Prostate gland (tissue), 2 donors: ENCODE measurements at regions not wholly inside any gene's neighbourhood (a gene's known extent, or its start where the extent isn't known, plus 50 kb on each side); places are given as distances from the start of the nearest gene placed in this dataset.

Source experiments
- POLR2A ChIP-seq: fragments of 450-650 bp; IDR thresholded peaks from one replicate; pipeline ENCODE4 v1.6.1; 2016; ENCODE audit warnings: antibody characterized with exemption, mild to moderate bottlenecking
- TF ChIP-seq, protein P1 (sequence below), 4 experiments: fragments of 200-600 bp in 2 of 4; fragments of 450-650 bp in 2 of 4; sonication (generic) in 2 of 4; IDR thresholded peaks; 1 replicate in 3 of 4; 2 replicates in 1 of 4; pipeline ENCODE4 v1.5.1; 2016 to 2019; ENCODE audit warnings: antibody characterized with exemption in 4 of 4, mild to moderate bottlenecking in 2 of 4, moderate library complexity in 2 of 4

DNA sequence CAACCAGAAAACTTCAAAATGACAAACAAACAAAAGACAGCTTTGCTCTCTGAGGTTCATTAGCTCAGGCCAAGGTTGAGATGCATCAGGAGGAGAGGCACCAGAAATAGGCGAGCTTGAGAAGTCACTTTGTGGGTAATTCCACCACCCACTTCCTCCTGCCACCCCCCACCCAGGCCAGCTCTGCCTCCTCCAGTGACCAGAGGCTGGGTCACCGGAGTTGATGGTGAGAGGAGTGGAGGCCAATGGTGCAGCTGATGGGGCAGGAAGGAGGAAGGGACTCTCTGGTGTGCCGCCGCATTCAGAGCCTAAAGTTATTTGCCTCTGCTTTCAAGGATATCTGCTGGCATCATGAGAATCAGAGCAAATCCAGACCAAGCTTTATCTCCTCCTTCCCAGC is 73.8 kb upstream of the ASTN2 start:
- TF ChIP-seq, protein P1, sequence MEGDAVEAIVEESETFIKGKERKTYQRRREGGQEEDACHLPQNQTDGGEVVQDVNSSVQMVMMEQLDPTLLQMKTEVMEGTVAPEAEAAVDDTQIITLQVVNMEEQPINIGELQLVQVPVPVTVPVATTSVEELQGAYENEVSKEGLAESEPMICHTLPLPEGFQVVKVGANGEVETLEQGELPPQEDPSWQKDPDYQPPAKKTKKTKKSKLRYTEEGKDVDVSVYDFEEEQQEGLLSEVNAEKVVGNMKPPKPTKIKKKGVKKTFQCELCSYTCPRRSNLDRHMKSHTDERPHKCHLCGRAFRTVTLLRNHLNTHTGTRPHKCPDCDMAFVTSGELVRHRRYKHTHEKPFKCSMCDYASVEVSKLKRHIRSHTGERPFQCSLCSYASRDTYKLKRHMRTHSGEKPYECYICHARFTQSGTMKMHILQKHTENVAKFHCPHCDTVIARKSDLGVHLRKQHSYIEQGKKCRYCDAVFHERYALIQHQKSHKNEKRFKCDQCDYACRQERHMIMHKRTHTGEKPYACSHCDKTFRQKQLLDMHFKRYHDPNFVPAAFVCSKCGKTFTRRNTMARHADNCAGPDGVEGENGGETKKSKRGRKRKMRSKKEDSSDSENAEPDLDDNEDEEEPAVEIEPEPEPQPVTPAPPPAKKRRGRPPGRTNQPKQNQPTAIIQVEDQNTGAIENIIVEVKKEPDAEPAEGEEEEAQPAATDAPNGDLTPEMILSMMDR (IDR thresholded peaks at IDR 0.05) = no peak
- TF ChIP-seq POLR2A = no peak
